Mesodermal cell (in vitro differentiated cells): ENCODE measurements at regions not wholly inside any gene's neighbourhood (a gene's known extent, or its start where the extent isn't known, plus 50 kb on each side); places are given as distances from the start of the nearest gene placed in this dataset.

Source experiments
- H3K27ac ChIP-seq: 2 replicates; pipeline ENCODE4 v1.7.0; 2013; ENCODE audit warnings: mild to moderate bottlenecking, low read depth, low read length, moderate library complexity; ENCODE audit not compliant: severe bottlenecking
- H3K36me3 ChIP-seq: 2 replicates; pipeline ENCODE4 v1.7.1; 2013; ENCODE audit warnings: mild to moderate bottlenecking, low read length, moderate library complexity; ENCODE audit not compliant: control insufficient read depth, insufficient read depth
- H3K4me1 ChIP-seq: one replicate; pipeline ENCODE4 v1.7.1; 2013; ENCODE audit warnings: mild to moderate bottlenecking, low read length; ENCODE audit not compliant: insufficient read depth, control insufficient read depth, poor library complexity, severe bottlenecking
- H3K4me3 ChIP-seq: 2 replicates; pipeline ENCODE4 v1.7.0; 2013; ENCODE audit warnings: low read length, control low read depth, mild to moderate bottlenecking; ENCODE audit not compliant: insufficient read depth, poor library complexity, severe bottlenecking; ENCODE audit errors: extremely low read depth
- H3K9me3 ChIP-seq: 2 replicates; pipeline ENCODE4 v1.7.1; 2013; ENCODE audit warnings: mild to moderate bottlenecking, low read length, moderate library complexity; ENCODE audit not compliant: control insufficient read depth
- WGBS, 2 experiments: methylation state at CpG; one replicate each; pipeline ENCODE4 v1.1.5; 2013; ENCODE audit warnings: missing lambda C conversion rate in 2 of 2; ENCODE audit not compliant: insufficient coverage in 2 of 2; 5-methylcytosine and 5-hydroxymethylcytosine counted together

DNA sequence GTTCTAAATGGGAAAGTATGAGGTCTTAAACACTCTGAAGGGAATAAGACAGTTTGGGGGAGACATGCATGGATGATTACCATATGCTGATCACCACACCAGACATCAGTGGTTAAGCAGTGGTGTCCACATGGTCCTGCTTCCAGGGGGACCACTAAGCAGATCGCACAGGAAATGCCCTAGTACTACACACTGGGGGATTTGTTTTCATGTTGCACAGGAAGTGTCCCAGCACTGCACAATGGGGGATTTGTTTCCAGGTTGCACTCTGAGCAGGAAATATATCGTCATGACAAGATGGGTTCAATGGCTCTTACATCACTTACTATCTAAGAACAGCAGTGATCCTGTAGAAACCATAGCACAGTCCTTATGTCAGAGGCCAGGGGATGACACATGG, 245.5 kb downstream of the BCL11B start:
- H3K4me1 ChIP-seq = no peaks in the 10 kb centered on the region
- H3K27ac ChIP-seq = no peak overlapping the region
- H3K36me3 ChIP-seq = no peaks in the 10 kb centered on the region
- H3K4me3 ChIP-seq = no peak overlapping the region
- no peaks in the 10 kb centered on the region for H3K9me3 ChIP-seq
- 40 to 57% methylated on average over 1 of the region's 2 CpGs for WGBS, 2 experiments

GRCh38 chr14:99028041-99028440, 244.0 kb downstream of the BCL11B start:
- no peak overlapping the region for H3K27ac ChIP-seq
- no peaks in the 10 kb centered on the region for H3K4me1 ChIP-seq
- H3K9me3 ChIP-seq = no peaks in the 10 kb centered on the region
- H3K36me3 ChIP-seq = no peaks in the 10 kb centered on the region
- 95 to 96% methylated on average over 4 to 5 of the region's 6 CpGs for whole genome bisulfite sequencing, 2 experiments
- H3K4me3 ChIP-seq = no peak overlapping the region

GRCh38 chr14:99028521-99028920, 243.5 kb downstream of the BCL11B start:
- Histone ChIP-seq H3K4me3 (no peak overlapping the region), H3K36me3 (no peaks in the 10 kb centered on the region), H3K27ac (no peak overlapping the region), H3K9me3 (no peaks in the 10 kb centered on the region), H3K4me1 (no peaks in the 10 kb centered on the region)
- WGBS, 2 experiments = 87 to 90% methylated on average over 3 to 5 of the region's 5 CpGs

DNA sequence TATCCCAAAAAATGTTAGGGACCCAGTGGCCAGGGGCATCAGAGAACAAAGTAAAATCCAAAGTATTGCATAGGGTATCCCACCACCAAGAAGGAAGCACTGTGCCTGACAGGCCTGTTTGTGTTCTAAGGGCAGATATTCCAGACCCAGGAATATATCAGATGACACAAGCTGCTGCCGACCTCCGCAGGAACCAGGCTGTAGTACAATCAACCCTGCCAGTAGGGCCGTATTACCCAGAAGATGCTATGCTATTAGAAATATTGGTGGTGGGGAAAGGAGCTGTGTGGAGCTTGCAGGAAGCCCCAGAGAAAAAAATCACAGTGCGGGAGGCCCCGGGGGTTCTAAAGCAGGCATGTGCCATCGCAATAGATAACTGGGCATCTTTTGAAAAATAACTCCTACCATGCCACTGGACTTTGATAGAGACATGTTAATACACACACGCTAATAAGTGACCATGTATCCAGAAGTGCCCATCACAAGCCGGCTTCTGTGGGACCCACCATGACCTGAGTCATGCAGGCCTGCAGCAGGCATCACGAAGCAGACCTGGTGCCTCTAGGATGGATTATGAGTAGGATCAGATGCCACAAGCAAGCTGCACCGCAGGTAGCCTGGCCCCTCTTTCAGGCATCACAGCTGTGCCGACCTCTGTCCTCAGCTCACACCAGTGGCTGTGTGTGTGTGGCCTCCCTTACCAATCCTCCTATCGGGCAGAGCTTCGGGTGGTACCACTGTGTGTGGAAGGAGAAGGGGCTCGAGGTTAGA, 242.7 kb downstream of the BCL11B start:
- Histone ChIP-seq H3K4me3 (no peak overlapping the region), H3K36me3 (no peaks in the 10 kb centered on the region), H3K27ac (no peak overlapping the region), H3K9me3 (no peaks in the 10 kb centered on the region), H3K4me1 (no peaks in the 10 kb centered on the region)
- 72 to 78% methylated on average over 6 to 8 of the region's 14 CpGs for WGBS, 2 experiments

GRCh38 chr14:99029916-99030305, 242.1 kb downstream of the BCL11B start:
- no peaks in the 10 kb centered on the region for H3K36me3 ChIP-seq
- H3K9me3 ChIP-seq = no peaks in the 10 kb centered on the region
- H3K27ac ChIP-seq = no peak overlapping the region
- no peaks in the 10 kb centered on the region for H3K4me1 ChIP-seq
- 63 to 78% methylated on average over 2 to 3 of the region's 5 CpGs for WGBS, 2 experiments
- no peak overlapping the region for H3K4me3 ChIP-seq

GRCh38 chr14:99030454-99030853, 241.5 kb downstream of the BCL11B start:
- Histone ChIP-seq H3K36me3 (no peaks in the 10 kb centered on the region), H3K9me3 (no peaks in the 10 kb centered on the region), H3K27ac (no peak overlapping the region), H3K4me1 (peaks cover 3% of the 10 kb centered on the region), H3K4me3 (no peak overlapping the region)
- 91 to 100% methylated on average over 1 of the region's 2 CpGs for WGBS, 2 experiments

- 81 to 86% methylated on average over 5 to 6 of the region's 8 CpGs for WGBS, 2 experiments
- H3K9me3 ChIP-seq = no peaks in the 10 kb centered on the region
- peaks cover 14% of the 10 kb centered on the region for H3K4me1 ChIP-seq
- no peak overlapping the region for H3K27ac ChIP-seq
- H3K36me3 ChIP-seq = no peaks in the 10 kb centered on the region
- H3K4me3 ChIP-seq = no peak overlapping the region
These were observed 239.2 kb downstream of the BCL11B start for GRCh38 chr14:99032759-99033158.

DNA sequence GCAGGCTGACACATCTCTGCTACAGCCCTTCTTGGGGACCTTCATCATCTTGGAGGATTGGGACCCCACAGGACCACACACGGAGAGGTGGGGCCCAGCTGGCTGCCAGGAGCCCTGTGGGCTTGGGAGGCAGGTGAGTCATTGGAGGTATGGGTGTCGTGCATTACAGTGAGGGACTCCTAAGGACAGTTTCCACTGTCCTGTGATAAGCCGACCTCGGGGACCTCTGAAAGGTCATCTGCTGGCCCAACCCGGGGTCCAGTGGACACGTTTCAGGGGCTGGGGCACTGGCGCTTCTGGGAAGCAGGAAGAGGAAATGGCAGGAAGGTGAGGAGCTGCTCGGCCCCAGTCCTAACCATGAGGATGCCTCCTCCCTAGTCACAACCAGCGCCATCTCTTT, 238.0 kb downstream of the BCL11B start:
- Histone ChIP-seq H3K27ac (no peak overlapping the region), H3K9me3 (no peaks in the 10 kb centered on the region), H3K4me3 (no peak overlapping the region), H3K36me3 (no peaks in the 10 kb centered on the region), H3K4me1 (peaks cover 18% of the 10 kb centered on the region)
- WGBS, 2 experiments = 88 to 90% methylated on average over 7 to 8 of the region's 9 CpGs

GRCh38 chr14:99034711-99035171, 237.3 kb downstream of the BCL11B start:
- peaks cover 18% of the 10 kb centered on the region for H3K4me1 ChIP-seq
- no peak overlapping the region for H3K4me3 ChIP-seq
- WGBS, 2 experiments = 93 to 95% methylated on average over 11 to 15 of the region's 16 CpGs
- no peaks in the 10 kb centered on the region for H3K9me3 ChIP-seq
- H3K27ac ChIP-seq = no peak overlapping the region
- H3K36me3 ChIP-seq = no peaks in the 10 kb centered on the region

GRCh38 chr14:99035268-99035667, 236.7 kb downstream of the BCL11B start:
- 89 to 100% methylated on average over 2 to 4 of the region's 4 CpGs for WGBS, 2 experiments
- Histone ChIP-seq H3K36me3 (no peaks in the 10 kb centered on the region), H3K4me3 (no peak overlapping the region), H3K9me3 (no peaks in the 10 kb centered on the region), H3K27ac (no peak overlapping the region), H3K4me1 (peaks cover 18% of the 10 kb centered on the region)
